ENCODE measurements at regions not wholly inside any gene's neighbourhood (a gene's known extent, or its start where the extent isn't known, plus 50 kb on each side); places are given as distances from the start of the nearest gene placed in this dataset.
"Not testable (repeated sequence)": the region's sequence is repeated elsewhere in the genome, so short reads cannot be mapped to it uniquely, and the experiment has no call there.

DNA sequence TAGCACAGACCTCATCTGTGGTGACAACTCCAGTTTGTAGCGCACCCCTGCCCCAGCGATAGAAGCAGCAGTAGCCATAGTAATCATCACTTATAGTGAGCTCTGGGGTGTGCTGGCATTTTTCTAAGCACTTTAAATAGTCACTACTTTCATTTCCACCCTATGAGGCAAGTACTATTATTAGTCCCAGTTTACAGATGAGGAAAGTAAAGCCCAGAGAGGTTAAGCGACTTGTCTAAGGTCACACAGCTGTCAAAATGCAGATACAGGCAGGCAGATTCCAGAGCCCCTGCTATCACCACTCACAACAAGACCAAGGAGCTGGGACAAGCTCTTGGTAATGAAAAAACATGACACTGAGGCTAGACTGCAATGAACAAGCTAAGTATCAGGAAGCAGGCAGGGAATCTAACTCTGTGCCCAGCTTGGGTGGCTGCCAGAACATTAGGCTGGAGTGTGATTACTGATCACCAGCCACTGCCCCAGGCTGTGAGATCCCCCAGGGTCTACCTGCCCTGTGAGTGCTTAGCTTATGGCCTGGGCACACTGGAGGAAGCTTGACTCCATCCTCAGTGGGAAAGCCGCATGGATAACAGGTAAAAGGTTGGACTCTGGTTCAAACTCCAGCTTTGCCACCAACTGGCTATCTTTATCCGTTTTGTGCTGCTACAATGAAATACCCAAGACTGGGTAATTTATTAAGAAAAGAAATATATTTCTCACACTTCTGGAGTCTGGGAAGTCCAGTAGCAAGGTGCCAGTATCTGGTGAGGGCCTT lies 561.1 kb downstream of the MN1 start:
- DNase-seq: no peak

DNA sequence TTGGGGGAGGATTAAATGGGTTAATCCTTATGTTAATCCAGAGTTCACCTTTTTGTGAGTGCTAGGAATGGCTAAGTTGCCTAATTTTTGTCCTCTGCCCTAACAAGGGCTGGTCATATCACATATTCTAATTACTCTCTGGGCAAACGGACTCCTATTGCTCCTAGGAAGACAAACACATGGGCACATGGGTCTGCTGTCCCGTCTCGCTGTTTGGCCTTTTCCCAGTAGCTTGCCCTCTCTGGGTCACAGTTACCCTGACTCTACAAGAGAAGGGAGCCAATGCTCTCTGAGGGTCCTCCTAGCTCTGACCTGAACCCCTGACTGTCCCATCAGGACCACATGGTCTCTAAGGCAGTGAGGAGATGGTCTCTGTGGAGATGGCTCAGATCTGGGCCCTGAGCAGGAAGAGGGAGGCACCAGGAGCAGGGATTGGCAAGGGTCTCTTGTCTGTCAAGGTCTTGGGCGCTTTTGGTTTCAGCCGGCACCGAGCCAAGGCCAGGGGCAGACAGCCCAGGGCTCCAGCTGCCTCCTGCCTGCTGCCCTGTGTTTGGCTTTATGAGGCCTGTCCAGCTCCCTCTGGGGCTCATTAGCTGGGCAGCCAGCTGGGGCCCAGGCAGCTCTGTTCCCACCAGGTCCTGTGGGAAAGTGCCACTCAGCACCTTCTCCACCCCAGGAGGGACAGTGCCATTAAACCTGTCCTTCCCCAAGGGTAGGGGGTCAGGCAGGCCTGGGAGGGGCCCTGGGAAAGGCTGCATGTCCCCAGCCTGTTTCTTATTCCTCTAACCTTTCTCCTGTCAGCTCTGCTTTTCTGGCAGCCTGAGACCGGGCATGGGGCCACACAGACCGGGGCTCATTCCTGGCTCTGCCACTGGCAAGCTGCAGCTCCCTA lies 559.9 kb downstream of the MN1 start:
- no peak for DNase-seq

GRCh38 chr22:27242474-27242873 lies 559.1 kb downstream of the MN1 start:
- DNase-seq: no peak

DNA sequence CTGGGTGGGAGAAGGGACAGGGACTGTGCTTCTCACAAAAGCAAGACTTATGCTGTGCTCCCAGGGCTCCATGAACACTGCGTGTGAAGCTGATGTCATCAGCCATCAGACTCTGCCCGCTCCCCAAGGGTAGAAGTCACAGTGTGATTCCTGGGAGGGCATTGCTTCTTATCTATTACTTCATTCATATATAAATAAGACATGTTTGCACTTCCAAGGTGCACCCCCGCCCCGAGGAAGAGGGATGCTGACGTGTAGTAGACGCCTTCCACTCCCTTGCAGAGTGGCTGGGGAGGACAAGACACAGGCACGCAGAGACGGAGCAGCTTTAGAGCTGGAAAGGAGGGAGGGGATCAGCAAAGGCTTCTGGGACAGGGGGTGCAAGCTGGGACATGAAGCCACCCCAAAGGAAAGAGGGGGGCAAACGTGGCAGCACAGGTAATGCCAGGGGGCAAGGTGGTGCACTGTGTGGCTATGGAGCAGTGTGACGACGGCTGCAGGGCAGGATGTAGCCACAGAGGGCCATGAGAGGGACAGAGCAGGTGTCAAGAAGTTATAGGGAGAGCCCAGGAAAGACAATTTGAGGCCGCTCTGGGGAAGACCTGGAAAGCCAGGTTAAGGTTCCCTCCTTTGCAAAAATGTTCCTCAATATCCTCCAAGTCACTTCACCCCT lies 558.5 kb downstream of the MN1 start:
- no peak for DNase-seq

GRCh38 chr22:27244328-27244727 lies 557.2 kb downstream of the MN1 start:
- no peak for DNase-seq

GRCh38 chr22:27245056-27245455 lies 556.5 kb downstream of the MN1 start:
- no peak for DNase-seq

DNA sequence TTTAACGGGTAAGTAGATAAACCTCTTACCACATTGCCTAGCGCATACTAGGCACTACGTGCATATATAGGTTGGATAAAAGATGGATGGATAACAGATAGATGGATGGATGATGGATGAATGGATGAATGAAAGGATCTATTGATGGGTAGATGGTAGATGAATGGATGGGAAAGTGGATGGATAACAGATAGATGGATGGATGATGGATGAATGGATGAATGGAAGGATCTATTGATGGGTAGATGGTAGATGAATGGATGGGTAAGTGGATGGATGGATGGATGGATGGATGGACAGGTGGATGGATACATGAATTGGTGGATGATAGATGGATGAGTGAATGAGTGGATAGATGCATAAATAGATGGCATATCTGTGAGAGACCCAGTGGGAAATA lies 555.0 kb downstream of the MN1 start:
- no peak for DNase-seq

DNA sequence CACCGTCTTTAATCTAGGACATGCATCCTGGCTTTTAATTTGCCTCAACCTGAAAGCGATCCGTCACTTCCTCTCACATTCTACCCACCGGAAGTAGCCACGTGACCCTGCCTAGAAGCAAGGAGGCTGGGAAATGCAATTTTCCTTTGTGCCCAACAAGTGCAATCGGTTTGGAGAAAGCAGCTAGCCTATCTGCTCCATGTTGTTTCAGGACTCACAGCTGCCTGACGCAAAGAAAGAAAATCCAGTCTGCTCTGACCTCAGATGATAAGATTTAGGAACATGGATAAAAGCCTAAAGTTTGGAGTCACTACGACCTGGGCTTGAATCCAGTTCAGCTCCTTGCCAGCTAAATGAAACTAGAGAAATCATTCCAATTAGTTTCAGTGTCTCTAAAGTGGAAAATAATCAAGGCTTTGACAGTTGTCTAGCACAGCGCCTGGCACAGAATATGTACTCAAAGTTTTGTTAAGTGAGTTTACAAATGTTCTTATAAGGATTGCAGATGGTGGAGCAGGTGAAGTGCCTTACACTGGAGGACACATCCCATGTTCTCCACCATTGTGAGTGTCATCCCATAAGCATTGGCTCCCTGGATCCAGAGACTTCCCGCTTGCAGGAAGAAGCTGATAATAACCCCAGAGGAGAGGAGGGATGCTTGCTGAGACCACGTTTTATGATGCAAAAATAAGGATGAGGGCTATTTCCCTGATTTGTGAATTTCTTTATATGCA lies 553.7 kb downstream of the MN1 start:
- DNase-seq: no peak

GRCh38 chr22:27250418-27250817 lies 551.1 kb downstream of the MN1 start:
- no peak for DNase-seq

- no peak for DNase-seq
Measured at GRCh38 chr22:27250886-27251285, 550.7 kb downstream of the MN1 start.

DNA sequence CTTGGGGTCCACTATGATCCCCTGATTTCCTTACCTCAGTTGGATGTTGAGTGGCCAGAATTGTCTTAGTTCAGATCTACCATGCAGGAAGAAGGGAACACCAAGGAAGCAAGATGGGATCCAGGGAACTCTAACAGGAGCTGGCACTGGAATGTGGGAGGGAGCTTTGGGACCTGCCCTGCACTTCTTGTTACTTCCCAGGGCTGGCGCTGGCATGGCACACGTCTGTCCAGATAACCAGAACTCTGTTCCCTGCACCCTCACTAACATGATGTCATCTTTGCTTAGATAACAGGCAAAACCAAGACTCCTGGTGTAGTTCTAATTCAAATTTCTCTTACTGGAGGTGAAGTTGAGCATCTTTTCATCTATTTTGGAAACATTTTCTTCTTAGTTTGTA lies 550.0 kb downstream of the MN1 start:
- no peak for DNase-seq

GRCh38 chr22:27252282-27253049 lies 549.1 kb downstream of the MN1 start:
- no peak for DNase-seq

GRCh38 chr22:27253108-27253902 lies 548.3 kb downstream of the MN1 start:
- no peak for DNase-seq

- not testable (repeated sequence) for DNase-seq
Measured at GRCh38 chr22:27254063-27254462, 547.5 kb downstream of the MN1 start.

- no peak for DNase-seq
Measured at GRCh38 chr22:27255580-27255979, 546.0 kb downstream of the MN1 start.

DNA sequence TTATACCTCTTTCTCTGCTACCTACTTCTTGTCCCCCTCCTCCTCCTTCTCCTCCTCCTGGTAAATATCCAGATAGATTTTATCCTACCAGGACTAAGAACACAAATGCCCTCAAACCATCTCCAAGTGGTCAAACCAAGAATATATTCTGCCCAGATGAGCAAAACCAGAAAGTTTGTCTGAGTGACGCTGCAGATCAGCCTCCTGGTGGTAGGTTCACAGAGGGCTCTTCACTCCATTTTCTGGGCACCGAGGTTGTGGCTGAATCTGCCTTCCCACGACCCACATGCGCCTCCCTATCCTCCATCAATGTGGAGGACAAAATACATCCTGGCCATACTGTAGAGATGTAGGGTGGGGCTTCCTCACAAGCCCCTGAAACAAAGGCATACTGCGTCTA lies 543.6 kb downstream of the MN1 start:
- DNase-seq: no peak

- DNase-seq: no peak
Measured at GRCh38 chr22:27258616-27259172, 542.9 kb downstream of the MN1 start.

DNA sequence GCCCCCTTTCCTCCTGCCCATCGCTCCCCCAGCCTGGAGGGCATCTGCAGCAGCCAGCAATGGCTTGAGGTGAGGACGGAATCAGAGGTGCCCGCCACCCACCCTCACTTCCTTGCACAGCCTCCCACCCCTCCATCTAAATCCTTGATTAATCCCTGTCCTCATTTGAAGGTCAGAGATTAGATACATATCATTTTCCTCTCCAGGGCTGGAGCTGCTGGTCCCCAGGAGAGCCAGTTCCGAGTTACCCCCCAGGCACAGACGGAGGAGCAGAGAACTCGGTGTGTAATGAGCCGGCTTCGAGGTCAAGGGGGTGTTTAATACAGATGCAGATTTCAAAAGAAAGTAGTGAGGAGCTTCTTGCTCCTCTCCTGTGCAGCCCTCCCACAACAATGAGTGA lies 542.1 kb downstream of the MN1 start:
- DNase-seq: no peak

DNA sequence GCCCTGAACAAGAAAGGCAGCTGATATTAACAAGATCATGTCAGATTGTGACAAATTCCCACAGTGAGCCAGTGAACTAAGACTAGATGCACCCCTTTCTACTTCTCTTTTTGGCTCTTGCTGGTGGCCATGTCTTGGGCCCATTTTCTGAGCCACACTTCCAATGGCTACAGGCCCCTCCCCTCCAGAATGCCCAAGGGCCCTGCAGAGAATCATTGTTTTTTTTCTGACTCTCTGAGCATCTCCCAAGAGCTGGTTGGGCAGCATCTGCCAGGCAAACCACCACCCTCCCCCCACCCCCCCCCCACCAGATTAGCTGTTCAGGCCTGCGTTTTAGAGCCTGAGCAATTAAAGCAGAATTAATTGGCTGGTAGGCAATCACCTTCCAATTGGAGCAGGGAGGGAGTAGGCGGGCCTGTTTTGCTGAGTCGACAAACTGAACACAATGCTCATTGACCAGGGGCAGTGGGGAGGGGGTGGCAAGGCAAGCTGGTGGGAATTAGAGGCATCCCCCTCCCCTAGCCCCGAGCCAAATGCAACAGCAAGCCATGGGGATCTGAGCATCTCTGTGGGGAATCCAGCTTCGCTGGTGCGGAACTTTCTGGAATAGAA lies 541.4 kb downstream of the MN1 start:
- DNase-seq: no peak

- no peak for DNase-seq
Measured at GRCh38 chr22:27262361-27262760, 539.2 kb downstream of the MN1 start.
